GM23338 (cell line): ENCODE measurements at regions not wholly inside any gene's neighbourhood (a gene's known extent, or its start where the extent isn't known, plus 50 kb on each side); places are given as distances from the start of the nearest gene placed in this dataset.
A peak's percentile ranks its signal among the peaks of the same experiment; 100 is the strongest.

Source experiments
- ATAC-seq: fragments of 200-7000 bp; cut with Tn5 transposase; 3 replicates; pipeline ENCODE4 v1.9.1; 2020
- DNase-seq: peaks from one replicate; pipeline ENCODE4 v3.0.0-alpha.2; 2015; ENCODE audit warnings: low spot score
- H2AFZ ChIP-seq: fragments of 200-600 bp; sonication (generic); 2 replicates; pipeline ENCODE4 v1.8.0; 2016; ENCODE audit warnings: antibody characterized with exemption, mild to moderate bottlenecking, moderate library complexity
- H3F3A ChIP-seq: fragments of 200-600 bp; sonication (generic); replicated peaks from 2 replicates; pipeline ENCODE4 v1.8.0; 2017; ENCODE audit warnings: antibody characterized with exemption, mixed run types, low read depth
- H3K27ac ChIP-seq: fragments of 200-600 bp; sonication (generic); 2 replicates; pipeline ENCODE4 v1.6.1; 2016; ENCODE audit warnings: low read depth
- H3K27me3 ChIP-seq: fragments of 200-600 bp; sonication (generic); 2 replicates; pipeline ENCODE4 v1.8.0; 2016; ENCODE audit warnings: mild to moderate bottlenecking, mixed run types, moderate library complexity; ENCODE audit not compliant: insufficient read depth
- H3K36me3 ChIP-seq: fragments of 200-600 bp; sonication (generic); 2 replicates; pipeline ENCODE4 v1.8.0; 2016; ENCODE audit warnings: mild to moderate bottlenecking; ENCODE audit not compliant: insufficient read depth
- H3K4me1 ChIP-seq: fragments of 200-600 bp; sonication (generic); 2 replicates; pipeline ENCODE4 v1.8.0; 2016; ENCODE audit warnings: mild to moderate bottlenecking, moderate library complexity; ENCODE audit not compliant: insufficient read depth
- H3K4me2 ChIP-seq: fragments of 200-600 bp; sonication (generic); 2 replicates; pipeline ENCODE4 v1.7.1; 2017; ENCODE audit warnings: mixed run types
- H3K4me3 ChIP-seq: fragments of 200-600 bp; sonication (generic); 2 replicates; pipeline ENCODE4 v1.6.1; 2016; ENCODE audit warnings: mixed run types
- H3K79me2 ChIP-seq: fragments of 200-600 bp; sonication (generic); replicated peaks from 2 replicates; pipeline ENCODE4 v1.8.0; 2017; ENCODE audit warnings: mild to moderate bottlenecking; ENCODE audit not compliant: insufficient read depth
- H3K9me2 ChIP-seq: fragments of 200-600 bp; sonication (generic); 2 replicates; pipeline ENCODE4 v1.8.0; 2017; ENCODE audit not compliant: insufficient read depth
- H4K20me1 ChIP-seq: fragments of 200-600 bp; sonication (generic); replicated peaks from 2 replicates; pipeline ENCODE4 v1.8.0; 2017; ENCODE audit warnings: mild to moderate bottlenecking; ENCODE audit not compliant: insufficient read depth
- H3K27ac Mint-ChIP-seq: 2 replicates; pipeline ENCODE4 v1.8.0; 2020; ENCODE audit warnings: inconsistent platforms, mild to moderate bottlenecking, moderate library complexity, mixed read lengths
- H3K27me3 Mint-ChIP-seq: 3 replicates; pipeline ENCODE4 v1.8.0; 2022; ENCODE audit warnings: low read depth, mild to moderate bottlenecking, moderate library complexity, mixed read lengths, inconsistent platforms; ENCODE audit not compliant: insufficient read depth, poor library complexity
- H3K36me3 Mint-ChIP-seq: 3 replicates; pipeline ENCODE4 v1.8.0; 2021; ENCODE audit warnings: low read depth, mild to moderate bottlenecking, inconsistent platforms, moderate library complexity, mixed read lengths
- H3K4me1 Mint-ChIP-seq: 3 replicates; pipeline ENCODE4 v1.8.0; 2020; ENCODE audit warnings: mild to moderate bottlenecking, inconsistent platforms, mixed read lengths
- H3K4me3 Mint-ChIP-seq: 3 replicates; pipeline ENCODE4 v1.8.0; 2021; ENCODE audit warnings: moderate library complexity, mild to moderate bottlenecking, inconsistent platforms, mixed read lengths
- H3K9me3 Mint-ChIP-seq: 3 replicates; pipeline ENCODE4 v1.8.0; 2020; ENCODE audit warnings: moderate library complexity, mild to moderate bottlenecking, inconsistent platforms, mixed read lengths
- CREB1 ChIP-seq: fragments of 250-450 bp; sonication (Bioruptor Pico); IDR thresholded peaks from 2 replicates; pipeline ENCODE4 v1.5.0; 2020; ENCODE audit warnings: low read depth, mild to moderate bottlenecking, moderate library complexity
- CTCF ChIP-seq, 2 experiments: fragments of 200-600 bp in 1 of 2; sonication (generic) in 1 of 2; conservative IDR thresholded peaks; 2 replicates each; pipeline versions ENCODE4 v1.5.1 to v1.6.1; 2016 to 2017; ENCODE audit warnings: antibody characterized with exemption in 2 of 2, low read depth in 2 of 2, mild to moderate bottlenecking in 2 of 2, moderate library complexity in 1 of 2
- ETS1 ChIP-seq: IDR thresholded peaks from 2 replicates; pipeline ENCODE4 v1.6.1; 2016; ENCODE audit warnings: antibody characterized with exemption
- EZH2 ChIP-seq: fragments of 200-600 bp; sonication (generic); IDR thresholded peaks from one replicate; pipeline ENCODE4 v1.8.0; 2017; ENCODE audit warnings: antibody characterized with exemption, mild to moderate bottlenecking, low read depth; ENCODE audit not compliant: unreplicated experiment
- EZH2phosphoT487 ChIP-seq: fragments of 200-600 bp; sonication (generic); IDR thresholded peaks from one replicate; pipeline ENCODE4 v1.8.1; 2018; ENCODE audit warnings: antibody characterized with exemption; ENCODE audit not compliant: unreplicated experiment
- JUNB ChIP-seq: IDR thresholded peaks from one replicate; pipeline ENCODE4 v1.6.1; 2016; ENCODE audit warnings: antibody characterized with exemption; ENCODE audit not compliant: unreplicated experiment
- NANOG ChIP-seq: IDR thresholded peaks from 2 replicates; pipeline ENCODE4 v1.6.1; 2016; ENCODE audit warnings: antibody characterized with exemption, borderline replicate concordance
- POLR2AphosphoS5 ChIP-seq: IDR thresholded peaks from 2 replicates; pipeline ENCODE4 v1.6.1; 2016; ENCODE audit warnings: antibody characterized with exemption, low read depth
- REST ChIP-seq: IDR thresholded peaks from one replicate; pipeline ENCODE4 v1.6.1; 2018; ENCODE audit warnings: antibody characterized with exemption; ENCODE audit not compliant: unreplicated experiment
- STAT1 ChIP-seq: IDR thresholded peaks from one replicate; pipeline ENCODE4 v1.6.1; 2016; ENCODE audit warnings: antibody characterized with exemption; ENCODE audit not compliant: unreplicated experiment
- ZNF114 ChIP-seq: fragments of 250-450 bp; sonication (Bioruptor Pico); IDR thresholded peaks from 2 replicates; pipeline ENCODE4 v1.5.0; 2020; ENCODE audit warnings: mild to moderate bottlenecking, moderate library complexity

DNA sequence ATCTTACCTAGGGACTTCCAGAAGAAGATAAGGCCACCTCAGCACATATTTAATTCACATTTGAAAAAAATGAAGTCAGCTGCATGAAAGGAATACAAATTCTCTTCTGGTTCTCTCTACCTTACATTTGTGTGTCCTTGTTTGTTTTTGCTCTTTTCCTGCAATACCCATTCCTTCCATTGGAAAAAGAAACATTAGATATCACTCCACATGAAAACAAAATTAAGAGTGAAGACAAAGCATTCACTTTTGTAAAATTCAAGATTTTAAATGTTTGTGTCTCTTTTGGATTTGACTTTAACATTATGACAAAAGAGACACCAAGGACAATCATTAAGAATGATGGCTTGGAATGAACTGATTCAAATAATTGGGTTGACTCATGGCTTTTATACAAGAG lies 1351.8 kb downstream of the FSTL5 start:
- H3K27ac ChIP-seq: no peak overlapping the region
- no peaks in the 10 kb centered on the region for H3K36me3 Mint-ChIP-seq
- no peak overlapping the region for H3K4me2 ChIP-seq
- no peaks in the 10 kb centered on the region for H3K36me3 ChIP-seq
- no peaks in the 10 kb centered on the region for H3K9me3 Mint-ChIP-seq
- H3K4me1 Mint-ChIP-seq: no peaks in the 10 kb centered on the region
- DNase-seq: no peak
- no peaks in the 10 kb centered on the region for H3K27me3 Mint-ChIP-seq
- ATAC-seq: no peak
- TF ChIP-seq CREB1 (CRISPR knock-in tag) (no peak), ZNF114 (CRISPR knock-in tag) (no peak), JUNB (no peak), CTCF (conservative IDR thresholded peaks at IDR 0.05; ENCODE audit: low read depth in 2 of 2) (peak in 1 of 2 experiments; percentile 24; a peak in 1 of 4 replicates)
- no peaks in the 10 kb centered on the region for H3K4me1 ChIP-seq
- no peaks in the 10 kb centered on the region for H3K79me2 ChIP-seq
- no peaks in the 10 kb centered on the region for H3K27me3 ChIP-seq
- H2AFZ ChIP-seq: no peak overlapping the region
- H3K4me3 ChIP-seq: no peak overlapping the region
- H4K20me1 ChIP-seq: no peaks in the 10 kb centered on the region
- no peak overlapping the region for H3K4me3 Mint-ChIP-seq
- no peaks in the 10 kb centered on the region for H3K9me2 ChIP-seq
- no peak overlapping the region for H3K27ac Mint-ChIP-seq
- H3F3A ChIP-seq: no peaks in the 10 kb centered on the region

DNA sequence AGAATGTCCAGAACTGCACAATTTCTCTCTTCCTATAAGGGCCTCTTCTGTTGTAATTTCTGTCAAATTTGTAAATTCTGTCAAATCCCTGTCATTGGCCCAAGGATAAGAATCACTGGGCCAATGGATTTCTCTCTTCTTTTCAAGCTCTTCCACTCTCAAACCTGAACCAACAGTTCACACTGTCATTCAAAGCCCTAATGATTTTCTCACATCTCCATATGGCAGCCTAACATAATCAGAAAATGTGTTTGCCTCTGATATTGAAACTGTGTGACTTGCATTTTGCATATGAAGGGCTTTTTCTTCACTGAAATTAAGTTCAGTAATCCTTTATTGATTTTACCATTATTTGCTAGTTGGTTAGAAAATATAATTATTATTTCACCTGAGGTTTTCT lies 1349.1 kb downstream of the FSTL5 start:
- no peaks in the 10 kb centered on the region for H3K27me3 ChIP-seq
- no peaks in the 10 kb centered on the region for H3K36me3 Mint-ChIP-seq
- TF ChIP-seq CTCF (conservative IDR thresholded peaks at IDR 0.05; ENCODE audit: low read depth in 2 of 2) (no peak), STAT1 (no peak), EZH2phosphoT487 (no peak), REST (no peak), NANOG (no peak), EZH2 (no peak), POLR2AphosphoS5 (no peak), ETS1 (no peak), JUNB (no peak), ZNF114 (CRISPR knock-in tag) (no peak)

More for the DNA sequence above, 1349.1 kb downstream of the FSTL5 start:
- H2AFZ ChIP-seq: no peak overlapping the region
- no peaks in the 10 kb centered on the region for H3K4me1 Mint-ChIP-seq
- H3K9me2 ChIP-seq: no peaks in the 10 kb centered on the region
- H3K27me3 Mint-ChIP-seq: no peaks in the 10 kb centered on the region
- ATAC-seq (no peak), DNase-seq (no peak)
- no peak overlapping the region for H3K4me3 ChIP-seq
- H3K9me3 Mint-ChIP-seq: no peaks in the 10 kb centered on the region
- H3K36me3 ChIP-seq: no peaks in the 10 kb centered on the region
- H3K4me1 ChIP-seq: no peaks in the 10 kb centered on the region
- H4K20me1 ChIP-seq: no peaks in the 10 kb centered on the region
- H3F3A ChIP-seq: no peaks in the 10 kb centered on the region
- H3K4me3 Mint-ChIP-seq: no peak overlapping the region
- no peaks in the 10 kb centered on the region for H3K79me2 ChIP-seq
- H3K4me2 ChIP-seq: no peak overlapping the region
- no peak overlapping the region for H3K27ac ChIP-seq
- H3K27ac Mint-ChIP-seq: no peak overlapping the region
